IPS DF 6.9 (cell line): ENCODE measurements at regions not wholly inside any gene's neighbourhood (a gene's known extent, or its start where the extent isn't known, plus 50 kb on each side); places are given as distances from the start of the nearest gene placed in this dataset.

Experiments used
- DNase-seq: peaks from one replicate; pipeline ENCODE4 v3.0.0-alpha.2; 2013; ENCODE audit warnings: low read depth, low spot score
- H3K27ac ChIP-seq: one replicate; pipeline ENCODE4 v1.5.1; 2013; ENCODE audit warnings: low read length, control low read depth
- H3K27me3 ChIP-seq: 2 replicates; pipeline ENCODE4 v1.6.1; 2013; ENCODE audit warnings: mild to moderate bottlenecking, low read length; ENCODE audit not compliant: control insufficient read depth, insufficient read depth
- H3K36me3 ChIP-seq: 2 replicates; pipeline ENCODE4 v1.6.1; 2013; ENCODE audit warnings: low read length; ENCODE audit not compliant: control insufficient read depth, insufficient read depth
- H3K4me1 ChIP-seq: 2 replicates; pipeline ENCODE4 v1.6.1; 2013; ENCODE audit warnings: low read length; ENCODE audit not compliant: control insufficient read depth, insufficient read depth
- H3K4me3 ChIP-seq: 2 replicates; pipeline ENCODE4 v1.5.1; 2013; ENCODE audit warnings: mild to moderate bottlenecking, low read length
- H3K9me3 ChIP-seq: 2 replicates; pipeline ENCODE4 v1.6.1; 2013; ENCODE audit warnings: low read length, inconsistent platforms; ENCODE audit not compliant: control insufficient read depth, insufficient read depth
- WGBS: extraction: QIAGEN DNeasy Blood & Tissue Kit; methylation state at CpG from one replicate; pipeline ENCODE4 v1.1.7; 2013; ENCODE audit warnings: mixed read lengths, missing lambda C conversion rate; ENCODE audit not compliant: insufficient read length, insufficient coverage; 5-methylcytosine and 5-hydroxymethylcytosine counted together

- Histone ChIP-seq H3K36me3 (no peaks in the 10 kb centered on the region), H3K4me1 (no peaks in the 10 kb centered on the region), H3K4me3 (no peak overlapping the region), H3K27me3 (no peaks in the 10 kb centered on the region), H3K9me3 (no peaks in the 10 kb centered on the region; the same call in 1 of the 2 replicates), H3K27ac (no peak overlapping the region)
- WGBS = no CpG with 5 or more reads among the region's 3 CpGs
- no peak for DNase-seq
Measured at GRCh38 chr7:157061979-157062378, 51.5 kb upstream of the MNX1 start.

GRCh38 chr7:157065046-157065445 is 54.6 kb upstream of the MNX1 start:
- no peak for DNase-seq
- no peak overlapping the region for H3K4me3 ChIP-seq
- H3K27ac ChIP-seq = no peak overlapping the region
- H3K4me1 ChIP-seq = no peaks in the 10 kb centered on the region
- no peaks in the 10 kb centered on the region for H3K27me3 ChIP-seq
- no peaks in the 10 kb centered on the region; the same call in 1 of the 2 replicates for H3K9me3 ChIP-seq
- H3K36me3 ChIP-seq = no peaks in the 10 kb centered on the region
- no CpG with 5 or more reads among the region's 7 CpGs for WGBS

GRCh38 chr7:157072361-157072760 is 61.9 kb upstream of the MNX1 start:
- Histone ChIP-seq H3K4me3 (no peak overlapping the region), H3K4me1 (no peaks in the 10 kb centered on the region), H3K27ac (no peak overlapping the region), H3K36me3 (no peaks in the 10 kb centered on the region), H3K9me3 (no peaks in the 10 kb centered on the region), H3K27me3 (no peaks in the 10 kb centered on the region; the same call in none of the 2 replicates)
- DNase-seq = no peak
- no CpG with 5 or more reads among the region's 5 CpGs for whole genome bisulfite sequencing

GRCh38 chr7:157073335-157073734 is 62.9 kb upstream of the MNX1 start:
- no peak for DNase-seq
- H3K36me3 ChIP-seq = no peaks in the 10 kb centered on the region
- no peaks in the 10 kb centered on the region for H3K9me3 ChIP-seq
- H3K4me1 ChIP-seq = no peaks in the 10 kb centered on the region
- H3K27ac ChIP-seq = no peak overlapping the region
- no peak overlapping the region for H3K4me3 ChIP-seq
- WGBS = no CpG with 5 or more reads among the region's 3 CpGs
- no peaks in the 10 kb centered on the region; the same call in none of the 2 replicates for H3K27me3 ChIP-seq

- WGBS = no CpG with 5 or more reads among the region's 7 CpGs
- Histone ChIP-seq H3K36me3 (no peaks in the 10 kb centered on the region), H3K4me3 (no peak overlapping the region), H3K27ac (no peak overlapping the region), H3K4me1 (no peaks in the 10 kb centered on the region), H3K27me3 (peaks cover 2% of the 10 kb centered on the region), H3K9me3 (no peaks in the 10 kb centered on the region)
- no peak for DNase-seq
Measured at GRCh38 chr7:157073949-157074624, 63.6 kb upstream of the MNX1 start.

GRCh38 chr7:157076466-157076865 is 62.3 kb upstream of the UBE3C start:
- no peak overlapping the region for H3K27ac ChIP-seq
- H3K4me1 ChIP-seq = no peaks in the 10 kb centered on the region
- no peaks in the 10 kb centered on the region for H3K36me3 ChIP-seq
- DNase-seq = no peak
- H3K27me3 ChIP-seq = peaks cover 2% of the 10 kb centered on the region
- no peak overlapping the region for H3K4me3 ChIP-seq
- no peaks in the 10 kb centered on the region for H3K9me3 ChIP-seq
- WGBS = no CpG with 5 or more reads among the region's 6 CpGs

- Histone ChIP-seq H3K9me3 (no peaks in the 10 kb centered on the region), H3K27ac (no peak overlapping the region), H3K4me3 (no peak overlapping the region), H3K36me3 (no peaks in the 10 kb centered on the region), H3K27me3 (peaks cover 2% of the 10 kb centered on the region), H3K4me1 (no peaks in the 10 kb centered on the region)
- WGBS = no CpG with 5 or more reads among the region's 11 CpGs
- DNase-seq = no peak
Measured at GRCh38 chr7:157077021-157077420, 61.7 kb upstream of the UBE3C start.

GRCh38 chr7:157077986-157078644 is 60.6 kb upstream of the UBE3C start:
- no CpG with 5 or more reads among the region's 44 CpGs for WGBS
- Histone ChIP-seq H3K27me3 (peaks cover 2% of the 10 kb centered on the region), H3K4me3 (peak overlapping the region; percentile 7; the same call in 1 of the 2 replicates), H3K4me1 (no peaks in the 10 kb centered on the region), H3K27ac (no peak overlapping the region), H3K36me3 (no peaks in the 10 kb centered on the region), H3K9me3 (no peaks in the 10 kb centered on the region)
- no peak for DNase-seq

GRCh38 chr7:157079116-157079515 is 59.6 kb upstream of the UBE3C start:
- Histone ChIP-seq H3K4me1 (no peaks in the 10 kb centered on the region), H3K27ac (no peak overlapping the region), H3K9me3 (no peaks in the 10 kb centered on the region), H3K4me3 (no peak overlapping the region), H3K36me3 (no peaks in the 10 kb centered on the region), H3K27me3 (peaks cover 2% of the 10 kb centered on the region)
- no CpG with 5 or more reads among the region's 7 CpGs for WGBS
- DNase-seq = no peak

- WGBS = no CpG with 5 or more reads among the region's 10 CpGs
- Histone ChIP-seq H3K27me3 (peaks cover 2% of the 10 kb centered on the region), H3K9me3 (no peaks in the 10 kb centered on the region), H3K4me3 (no peak overlapping the region), H3K27ac (no peak overlapping the region), H3K36me3 (no peaks in the 10 kb centered on the region), H3K4me1 (no peaks in the 10 kb centered on the region)
- DNase-seq = no peak
Measured at GRCh38 chr7:157080111-157080730, 58.5 kb upstream of the UBE3C start.
